H7 (cell line): ENCODE measurements at regions not wholly inside any gene's neighbourhood (a gene's known extent, or its start where the extent isn't known, plus 50 kb on each side); places are given as distances from the start of the nearest gene placed in this dataset.

Experiments
- DNase-seq: peaks from one replicate; pipeline ENCODE4 v3.0.0; 2012
- H3K27me3 ChIP-seq: 2 replicates; pipeline ENCODE4 v1.6.0; 2011; ENCODE audit warnings: mild to moderate bottlenecking, low read length; ENCODE audit not compliant: control insufficient read depth, insufficient read depth
- H3K36me3 ChIP-seq: replicated peaks from 2 replicates; pipeline ENCODE4 v1.5.1; 2011; ENCODE audit warnings: low read length; ENCODE audit not compliant: control insufficient read depth, insufficient read depth
- H3K4me3 ChIP-seq: 2 replicates; pipeline ENCODE4 v1.5.1; 2011; ENCODE audit warnings: low read depth, mild to moderate bottlenecking, control low read depth, low read length, moderate library complexity; ENCODE audit not compliant: insufficient read depth

GRCh38 chr14:85463512-85463911 is 66.4 kb upstream of the FLRT2 start:
- peak; percentile 17 for DNase-seq
- Histone ChIP-seq H3K36me3 (no peaks in the 10 kb centered on the region), H3K4me3 (no peak overlapping the region), H3K27me3 (no peaks in the 10 kb centered on the region)

DNA sequence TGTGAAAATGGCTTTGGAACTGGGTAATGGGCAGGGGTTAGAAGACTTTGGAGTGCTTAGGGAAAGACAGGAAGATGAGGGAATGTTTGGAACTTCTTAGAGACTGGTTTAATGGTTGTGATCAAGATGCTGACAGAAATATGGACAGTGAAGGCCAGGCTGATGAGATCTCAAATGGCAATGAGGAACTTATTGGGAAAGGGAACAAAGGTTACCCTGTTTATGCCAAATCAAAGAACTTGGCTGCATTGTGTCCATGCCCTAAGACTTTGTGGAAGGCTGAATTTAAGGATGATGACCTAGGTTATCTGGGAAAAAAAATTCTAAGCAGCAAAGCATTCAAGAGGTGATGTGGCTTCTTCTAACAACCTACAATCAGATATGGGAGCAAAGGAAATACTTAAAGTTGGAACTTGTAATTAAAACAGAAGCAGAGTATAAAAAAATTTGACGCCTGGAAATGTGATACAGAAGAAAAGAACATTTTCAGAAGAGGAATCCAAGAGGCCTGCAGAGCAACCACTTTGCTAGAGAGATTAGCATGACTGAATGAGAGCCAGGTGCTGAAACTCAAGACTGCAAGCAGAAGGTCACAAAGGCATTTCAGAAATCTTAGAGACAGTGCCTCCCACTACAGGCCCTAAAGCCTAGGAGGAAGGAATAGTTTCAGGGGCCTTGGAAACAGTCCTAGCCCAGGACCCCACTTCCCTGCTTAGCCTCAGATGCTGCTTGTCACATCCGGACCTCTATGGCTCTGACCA is 65.6 kb upstream of the FLRT2 start:
- Histone ChIP-seq H3K36me3 (no peaks in the 10 kb centered on the region), H3K27me3 (no peaks in the 10 kb centered on the region), H3K4me3 (no peak overlapping the region)
- DNase-seq, result no peak

DNA sequence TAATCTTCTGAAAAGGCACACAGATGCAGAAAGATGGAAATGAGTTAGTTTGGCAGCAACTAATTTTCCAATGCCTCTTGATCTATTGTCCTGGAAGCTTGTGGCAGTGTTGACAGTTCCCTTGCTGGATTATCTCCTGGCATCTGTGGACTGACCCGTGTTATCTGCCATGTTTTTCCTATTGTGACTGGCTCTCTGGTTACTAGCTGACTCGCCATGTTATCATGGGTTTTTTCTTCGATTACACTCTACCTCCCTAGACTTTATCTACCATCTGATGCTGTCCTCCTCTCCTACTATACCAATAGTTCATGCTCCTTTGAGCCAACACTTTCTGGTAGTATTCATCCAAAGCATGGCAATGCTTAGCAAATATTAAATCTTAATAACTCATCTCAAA is 63.3 kb upstream of the FLRT2 start:
- Histone ChIP-seq H3K4me3 (no peak overlapping the region), H3K27me3 (no peaks in the 10 kb centered on the region), H3K36me3 (no peaks in the 10 kb centered on the region)
- DNase-seq, result no peak

GRCh38 chr14:85468816-85469215 is 61.1 kb upstream of the FLRT2 start:
- no peak for DNase-seq
- Histone ChIP-seq H3K36me3 (no peaks in the 10 kb centered on the region), H3K4me3 (no peak overlapping the region), H3K27me3 (no peaks in the 10 kb centered on the region)

DNA sequence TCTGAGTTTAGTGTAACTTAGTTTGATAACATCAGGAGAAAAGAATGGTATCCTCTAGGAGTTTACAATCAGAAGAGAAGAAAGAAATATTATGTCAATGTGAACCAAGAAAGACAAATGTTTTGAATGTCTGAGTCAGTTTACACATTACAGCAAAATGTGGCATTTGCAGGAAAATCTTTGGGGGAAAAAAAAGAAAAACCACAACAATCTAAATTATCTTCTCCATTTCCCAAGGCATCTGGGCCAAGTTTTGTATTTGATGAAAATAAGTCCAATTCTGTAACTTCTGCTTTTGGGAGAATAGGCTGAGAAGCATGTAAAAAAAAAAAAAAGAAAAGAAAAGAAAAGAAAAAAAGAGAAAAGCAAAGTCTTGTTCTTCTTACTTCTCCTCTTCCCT is 58.8 kb upstream of the FLRT2 start:
- Histone ChIP-seq H3K36me3 (no peaks in the 10 kb centered on the region), H3K27me3 (no peaks in the 10 kb centered on the region), H3K4me3 (no peak overlapping the region)
- no peak for DNase-seq

GRCh38 chr14:85471744-85472143 is 58.2 kb upstream of the FLRT2 start:
- H3K36me3 ChIP-seq, result no peaks in the 10 kb centered on the region
- no peak for DNase-seq
- H3K27me3 ChIP-seq, result no peaks in the 10 kb centered on the region
- H3K4me3 ChIP-seq, result no peak overlapping the region

DNA sequence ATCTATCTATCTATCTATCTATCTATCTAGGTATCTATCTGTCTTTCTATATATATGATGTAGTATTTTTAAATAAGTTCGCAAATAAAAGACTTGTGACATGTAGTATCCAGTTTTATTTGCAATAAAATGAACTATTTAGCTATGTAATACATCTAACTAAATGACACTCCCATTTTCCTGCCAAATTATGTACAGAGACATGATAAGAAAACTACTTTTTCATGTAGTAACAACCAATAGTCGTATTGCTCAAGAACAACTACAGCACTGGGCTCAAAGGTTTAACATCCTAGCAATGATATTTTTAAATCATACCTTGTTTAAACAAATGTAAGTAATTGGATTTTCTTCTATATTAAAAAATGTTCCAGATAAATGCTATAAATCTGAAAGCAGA is 55.5 kb upstream of the FLRT2 start:
- Histone ChIP-seq H3K36me3 (no peaks in the 10 kb centered on the region), H3K4me3 (no peak overlapping the region)
- no peak for DNase-seq

GRCh38 chr14:85475113-85475512 is 54.8 kb upstream of the FLRT2 start:
- no peak for DNase-seq
- Histone ChIP-seq H3K27me3 (no peaks in the 10 kb centered on the region), H3K4me3 (no peak overlapping the region), H3K36me3 (no peaks in the 10 kb centered on the region)

More for the DNA sequence above, 55.5 kb upstream of the FLRT2 start:
- H3K27me3 ChIP-seq, result no peaks in the 10 kb centered on the region

DNA sequence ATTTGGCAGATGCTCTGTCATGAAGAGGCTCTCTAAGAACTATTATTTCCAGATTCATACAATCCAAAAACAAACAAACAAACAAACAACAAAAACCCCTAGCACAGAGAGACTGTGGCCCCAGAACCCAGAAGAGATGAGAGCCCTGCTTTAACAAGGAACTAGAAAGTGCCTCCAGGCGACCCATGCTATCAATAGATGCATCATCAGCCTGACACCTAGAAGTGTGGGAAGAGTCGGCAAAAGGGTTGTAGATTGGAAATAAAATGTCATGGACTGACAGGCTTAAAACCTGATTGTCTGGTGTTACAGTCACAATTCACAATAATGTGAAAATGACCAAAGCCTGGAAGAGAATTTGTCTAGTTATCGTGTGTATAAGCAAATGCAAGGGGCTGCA is 50.6 kb upstream of the FLRT2 start:
- Histone ChIP-seq H3K27me3 (no peaks in the 10 kb centered on the region), H3K36me3 (no peaks in the 10 kb centered on the region), H3K4me3 (no peak overlapping the region)
- no peak for DNase-seq

DNA sequence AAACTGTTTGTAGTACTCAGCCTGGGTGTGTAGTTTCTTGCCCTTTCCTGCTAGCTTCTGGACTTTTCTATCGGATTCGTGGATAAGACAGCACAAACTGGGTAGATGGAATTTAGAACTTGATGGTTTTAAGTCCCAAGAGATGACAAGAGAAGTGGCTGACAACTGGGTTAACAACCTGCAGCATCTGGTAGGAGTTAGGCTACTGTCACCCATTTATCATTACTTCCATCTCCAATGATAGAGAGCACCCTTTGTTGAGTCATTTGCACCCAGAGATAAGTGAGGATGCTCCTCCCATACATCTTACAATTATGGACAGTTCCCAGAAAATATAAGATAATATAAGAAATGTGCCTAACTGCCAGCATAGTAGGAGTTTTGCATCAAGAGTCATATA is 50.2 kb upstream of the FLRT2 start:
- DNase-seq, result no peak
- Histone ChIP-seq H3K4me3 (no peak overlapping the region), H3K36me3 (no peaks in the 10 kb centered on the region), H3K27me3 (no peaks in the 10 kb centered on the region)
